ENCODE measurements at regions not wholly inside any gene's neighbourhood (a gene's known extent, or its start where the extent isn't known, plus 50 kb on each side); places are given as distances from the start of the nearest gene placed in this dataset.
"Not testable (repeated sequence)": the region's sequence is repeated elsewhere in the genome, so short reads cannot be mapped to it uniquely, and the experiment has no call there.

DNA sequence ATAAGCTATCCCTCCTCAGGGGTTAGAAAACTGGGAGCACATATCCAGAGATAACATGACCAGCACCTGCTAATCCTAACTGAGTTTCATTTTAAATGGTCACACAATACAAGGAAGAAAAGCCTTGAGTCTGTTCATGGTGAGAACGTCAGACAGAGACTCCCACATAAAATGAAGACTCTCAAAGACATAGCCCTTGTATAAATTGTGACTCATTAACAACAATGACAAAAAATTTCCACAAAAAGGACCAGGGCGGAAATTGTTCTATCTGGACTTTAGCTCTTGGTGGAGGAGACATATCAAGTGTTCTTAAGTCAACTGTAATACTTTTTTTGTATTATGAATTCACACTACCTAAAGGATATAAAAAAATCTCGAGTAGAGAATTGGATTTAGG, 313.7 kb upstream of the DCN start:
- no peak for DNase-seq

GRCh38 chr12:91493308-91493707, 310.7 kb upstream of the DCN start:
- no peak for DNase-seq

- DNase-seq: no peak
Observed at GRCh38 chr12:91492648-91493047, 310.0 kb upstream of the DCN start.

DNA sequence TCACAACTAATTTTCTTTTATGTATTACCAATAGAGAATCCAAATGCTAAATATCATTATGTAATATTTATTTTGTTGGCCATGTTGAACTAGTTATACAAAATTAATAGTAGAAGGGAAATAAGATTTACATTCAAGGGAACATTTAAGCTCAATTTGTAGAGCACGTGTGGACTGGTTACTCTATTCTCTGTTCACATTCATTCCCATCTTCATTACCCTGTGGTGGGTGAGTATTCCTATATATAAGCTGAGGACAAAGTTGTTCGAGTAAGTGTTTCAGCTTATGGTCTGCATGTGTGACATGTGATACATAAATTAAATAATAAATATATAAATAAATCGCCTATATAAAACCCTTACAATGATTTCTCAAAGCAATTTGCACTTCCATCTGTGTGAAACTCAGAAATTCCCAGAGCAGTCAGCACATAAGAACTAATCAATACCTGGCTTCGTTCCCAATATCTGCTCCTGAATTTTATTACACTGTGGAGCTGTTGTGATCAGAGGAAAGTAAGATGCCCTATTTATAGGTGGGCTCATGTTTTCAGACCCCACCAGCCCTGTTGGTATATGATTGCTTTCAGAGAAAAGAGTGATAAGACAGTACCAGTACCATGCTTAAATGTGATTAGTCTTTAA, 308.2 kb upstream of the DCN start:
- DNase-seq: no peak

DNA sequence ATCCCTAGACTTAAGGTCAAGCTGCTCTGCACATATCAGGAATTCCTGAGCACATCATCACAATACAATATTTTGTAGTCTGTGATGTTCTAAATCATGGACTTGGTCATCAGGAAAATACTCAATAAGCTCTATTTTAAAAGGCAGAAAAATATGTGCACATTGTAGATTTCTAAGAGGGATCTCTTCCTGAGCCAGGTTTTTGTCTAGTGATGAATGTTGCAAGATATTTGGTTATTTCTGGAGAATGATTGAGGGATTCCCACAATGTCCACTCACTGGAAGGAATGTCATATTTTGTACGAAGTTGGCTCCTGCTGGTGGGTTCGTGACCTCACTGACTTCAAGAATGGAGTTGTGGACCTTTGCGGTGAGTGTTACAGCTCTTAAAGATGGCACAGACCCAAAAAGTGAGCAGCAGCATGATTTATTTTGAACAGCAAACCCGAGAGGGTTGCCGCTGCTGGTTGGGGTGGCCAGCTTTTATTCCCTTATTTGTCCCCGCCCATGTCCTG, 300.9 kb upstream of the DCN start:
- DNase-seq: no peak

- DNase-seq: no peak
Observed at GRCh38 chr12:91482231-91482630, 299.6 kb upstream of the DCN start.

GRCh38 chr12:91478500-91478899, 295.9 kb upstream of the DCN start:
- no peak for DNase-seq

GRCh38 chr12:91467686-91468085, 285.1 kb upstream of the DCN start:
- DNase-seq: no peak

- DNase-seq: no peak
Observed at GRCh38 chr12:91461061-91461460, 278.4 kb upstream of the DCN start.

- DNase-seq: no peak
Observed at GRCh38 chr12:91460469-91460868, 277.9 kb upstream of the DCN start.

GRCh38 chr12:91455321-91455720, 272.7 kb upstream of the DCN start:
- no peak for DNase-seq

DNA sequence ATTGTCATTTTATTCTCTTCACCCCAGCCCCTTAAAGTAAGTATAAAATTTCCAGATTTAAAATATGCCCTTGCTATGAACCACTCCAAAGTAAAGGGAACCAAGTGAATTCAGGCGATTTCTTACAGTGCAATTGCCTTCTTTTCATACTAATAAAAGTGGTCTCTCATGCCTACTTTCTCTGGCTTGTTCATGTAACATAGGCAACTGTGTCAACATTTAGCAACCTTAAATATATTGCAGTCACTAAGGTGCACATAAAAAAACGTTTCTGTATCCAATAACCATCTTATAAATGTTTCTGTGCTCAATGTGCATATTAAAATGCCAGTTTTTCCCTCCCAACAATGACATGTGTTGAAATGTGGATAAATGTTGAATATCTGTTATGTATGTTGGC, 271.6 kb upstream of the DCN start:
- no peak for DNase-seq

DNA sequence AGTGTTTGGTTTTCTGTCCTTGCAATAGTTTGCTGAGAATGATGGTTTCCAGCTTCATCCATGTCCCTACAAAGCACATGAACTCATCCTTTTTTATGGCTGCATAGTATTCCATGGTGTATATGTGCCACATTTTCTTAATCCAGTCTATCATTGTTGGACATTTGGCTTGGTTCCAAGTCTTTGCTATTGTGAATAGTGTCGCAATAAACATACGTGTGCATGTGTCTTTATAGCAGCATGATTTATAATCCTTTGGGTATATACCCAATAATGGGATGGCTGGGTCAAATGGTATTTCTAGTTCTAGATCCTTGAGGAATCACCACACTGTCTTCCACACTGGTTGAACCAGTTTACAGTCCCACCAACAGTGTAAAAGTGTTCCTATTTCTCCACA, 269.8 kb upstream of the DCN start:
- not testable (repeated sequence) for DNase-seq

DNA sequence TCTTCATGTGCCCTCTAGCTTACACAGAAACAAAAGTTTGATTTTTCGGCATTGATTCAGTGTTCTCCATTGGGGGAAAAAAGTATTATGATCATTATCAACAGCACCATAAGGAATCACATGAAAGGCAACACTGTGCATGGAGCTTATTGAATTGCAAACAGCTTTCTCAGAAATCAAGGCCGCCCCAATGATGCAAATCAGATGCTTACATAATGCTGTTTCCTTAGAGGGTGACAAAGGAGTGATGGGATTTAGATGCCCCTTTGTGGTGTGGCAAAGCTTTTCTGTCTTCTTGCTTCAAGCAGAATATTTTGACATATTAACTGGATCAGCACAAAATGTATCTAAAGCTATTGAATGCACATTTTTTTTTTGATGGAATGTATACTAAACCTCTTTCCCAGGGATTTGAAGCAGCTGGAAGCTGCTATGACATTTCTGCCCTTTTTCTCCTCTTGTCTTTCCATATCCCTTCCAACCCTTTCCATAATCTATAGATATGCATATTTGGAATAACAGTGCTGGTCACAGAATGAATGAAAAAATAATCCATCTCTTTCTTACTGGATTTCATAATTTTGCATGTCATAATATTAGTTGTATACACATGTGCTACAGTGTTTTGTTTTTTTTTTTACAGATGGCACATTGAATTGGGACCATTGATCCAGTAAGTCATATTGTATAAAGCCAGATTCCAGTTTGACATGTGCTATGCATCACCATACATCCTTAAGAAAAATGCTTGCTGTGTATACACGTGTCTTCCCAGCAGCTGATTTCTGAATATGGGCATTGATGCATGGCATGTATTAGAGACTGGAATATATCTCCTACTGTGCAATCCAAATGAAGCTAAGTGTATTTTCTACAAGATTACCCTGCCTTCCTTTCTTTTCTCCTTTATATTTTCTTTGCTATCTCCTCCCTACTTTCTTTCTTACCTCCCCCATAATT, 259.7 kb upstream of the DCN start:
- no peak for DNase-seq

- no peak for DNase-seq
Observed at GRCh38 chr12:91441246-91441645, 258.6 kb upstream of the DCN start.

DNA sequence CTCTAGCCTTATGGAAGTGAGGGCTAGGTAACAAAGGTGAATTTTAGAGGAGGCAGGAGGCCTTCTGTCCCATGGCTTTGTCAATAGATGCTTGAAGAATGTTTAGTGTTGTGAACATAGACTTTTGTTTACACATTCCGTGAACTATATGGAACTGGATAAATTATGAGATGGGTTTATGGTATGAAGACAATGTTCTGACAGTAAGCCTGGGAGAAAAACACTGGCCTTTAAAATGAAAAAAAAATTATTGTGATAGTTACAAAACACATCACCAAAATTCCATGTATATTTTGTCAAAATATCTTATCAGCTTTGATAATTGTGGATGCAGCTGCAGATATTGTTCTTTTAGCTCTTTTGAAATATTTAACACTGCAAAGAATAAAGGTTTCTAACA, 251.5 kb upstream of the DCN start:
- DNase-seq: no peak

DNA sequence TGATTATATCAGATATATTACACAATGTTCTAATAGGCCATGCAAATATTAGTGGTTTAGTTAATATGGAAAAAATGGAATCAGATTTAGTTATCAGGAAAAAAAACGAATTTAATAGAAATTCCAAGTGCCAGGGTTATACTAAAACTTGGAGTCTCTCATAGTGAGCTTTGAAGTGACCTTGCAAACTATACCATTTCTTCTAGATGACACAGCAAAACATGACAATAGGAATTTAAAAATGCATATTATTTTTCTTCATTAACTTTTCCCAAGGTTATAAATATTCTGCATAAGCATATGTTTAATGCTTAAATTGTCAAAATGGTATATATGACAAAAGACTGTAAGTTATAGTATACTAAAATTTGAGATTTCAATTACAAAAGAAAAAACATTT, 250.1 kb upstream of the DCN start:
- DNase-seq: no peak

GRCh38 chr12:91432089-91432488, 249.5 kb upstream of the DCN start:
- no peak for DNase-seq

DNA sequence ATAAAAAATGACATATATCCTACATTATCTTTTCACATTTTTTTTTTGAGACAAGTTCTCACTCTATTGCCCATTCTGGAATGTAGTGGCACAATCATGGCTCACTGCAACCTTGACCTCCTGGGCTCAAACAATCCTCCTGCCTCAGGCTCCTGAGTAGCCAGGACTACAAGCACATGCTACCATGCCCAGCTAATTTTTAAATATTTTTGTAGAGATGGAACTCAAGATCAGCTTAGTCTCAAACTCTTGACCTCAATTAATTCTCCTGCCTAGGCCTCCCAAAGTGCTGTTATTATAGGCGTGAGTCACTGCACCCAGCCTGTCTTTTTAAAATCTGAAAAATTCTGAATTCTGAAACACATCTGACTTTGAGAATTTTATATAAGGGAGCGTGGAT, 241.9 kb upstream of the DCN start:
- DNase-seq: no peak

DNA sequence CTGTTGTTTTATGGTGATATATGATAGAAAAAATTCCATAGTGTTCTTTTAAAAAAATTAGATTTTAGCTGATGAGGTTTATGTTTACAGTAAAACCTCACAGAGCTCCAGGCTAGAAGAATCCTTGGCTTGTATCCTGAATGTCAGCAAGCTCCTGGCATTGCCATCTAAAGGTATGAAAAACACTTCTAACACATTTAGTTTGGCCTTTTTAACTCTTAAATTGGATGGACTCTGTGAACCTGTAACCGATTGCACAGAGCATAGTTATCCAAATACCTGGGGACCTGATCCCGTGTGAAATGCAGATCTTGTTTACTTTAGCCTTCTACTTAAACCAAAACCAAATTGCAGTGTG, 241.1 kb upstream of the DCN start:
- no peak for DNase-seq

DNA sequence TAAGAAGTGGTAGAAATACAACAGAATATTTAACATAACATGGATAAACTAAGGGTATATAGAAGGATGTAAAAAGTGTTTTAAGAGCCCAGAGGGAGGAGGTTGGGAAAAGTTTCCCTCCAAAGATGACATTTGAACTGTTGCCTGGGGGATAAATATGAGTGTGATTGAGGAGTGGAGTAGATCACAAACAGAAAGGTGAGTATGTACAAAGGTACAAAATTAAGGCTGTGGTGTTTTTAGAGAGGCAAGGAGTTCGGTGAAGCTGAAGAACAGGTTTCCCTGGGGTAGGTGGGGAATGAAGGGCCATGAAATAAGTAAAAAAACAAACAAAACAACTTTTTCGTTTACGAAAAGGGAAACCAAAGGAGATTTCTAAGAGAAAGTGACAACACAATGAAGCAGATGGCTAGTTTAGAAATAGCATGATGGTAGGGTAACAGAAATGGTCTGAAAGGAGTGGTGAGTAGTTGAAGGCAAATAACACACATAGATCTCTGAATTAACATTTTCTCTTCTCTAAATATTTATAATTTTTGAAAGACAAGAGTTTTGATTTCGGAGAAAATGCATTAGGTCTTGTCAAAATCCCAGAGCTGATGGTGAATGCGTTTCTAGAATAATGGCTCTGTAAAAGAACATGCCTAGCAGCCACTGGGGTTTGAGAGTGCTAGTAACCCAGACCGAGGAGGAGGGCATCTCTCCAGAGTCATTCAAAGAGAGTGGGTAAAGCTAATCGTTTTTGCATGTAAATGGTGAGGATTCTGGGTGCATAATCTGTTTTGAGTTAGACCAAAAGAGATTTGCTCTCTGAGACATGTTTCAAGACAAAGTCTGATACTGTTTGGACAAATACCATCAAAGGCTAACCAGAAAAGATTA, 240.4 kb upstream of the DCN start:
- no peak for DNase-seq

DNA sequence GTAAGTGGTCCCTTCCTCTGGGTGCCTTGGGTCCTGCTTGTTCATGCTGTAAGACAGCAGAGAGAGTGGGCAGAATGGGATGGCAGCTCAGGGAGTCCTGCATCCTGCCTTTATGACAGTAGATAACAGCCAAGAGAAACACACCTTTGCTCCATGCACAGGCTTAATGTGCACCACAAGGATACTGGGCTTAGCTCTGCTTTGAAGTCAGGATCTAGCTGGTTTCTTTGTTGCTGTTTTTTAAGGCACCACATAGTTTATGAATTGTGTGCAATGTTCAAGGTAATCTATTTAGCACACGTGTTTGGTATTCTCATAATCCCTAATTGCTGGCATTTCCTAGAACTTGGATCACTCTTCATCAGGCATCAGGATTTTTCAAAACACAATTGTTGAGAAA, 239.5 kb upstream of the DCN start:
- DNase-seq: no peak

DNA sequence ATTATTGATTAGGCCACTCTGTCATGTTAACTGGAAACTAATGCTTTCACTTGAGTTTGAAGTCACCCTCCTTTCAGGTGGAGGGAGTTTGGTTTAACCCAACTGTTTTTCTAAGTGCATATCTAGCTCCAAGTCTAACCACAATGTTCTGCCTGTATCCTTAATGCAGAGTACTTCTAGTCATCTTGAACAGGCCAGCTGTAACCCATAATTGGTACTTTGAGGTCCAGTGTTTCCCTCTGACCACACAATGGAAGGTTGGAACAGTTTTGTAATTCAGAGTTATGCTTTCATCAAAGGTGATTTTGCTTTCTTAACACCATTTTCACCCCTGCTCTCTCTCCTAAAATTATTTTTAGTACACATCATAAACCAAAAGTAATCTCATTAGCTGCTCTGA, 237.2 kb upstream of the DCN start:
- no peak for DNase-seq

Data from activated T-cell treated with anti-CD3 and anti-CD28 coated beads, Interleukin-2, amount 50 U/mL, for 1 hour (primary cell).